ENCODE measurements at regions not wholly inside any gene's neighbourhood (a gene's known extent, or its start where the extent isn't known, plus 50 kb on each side); places are given as distances from the start of the nearest gene placed in this dataset.

DNA sequence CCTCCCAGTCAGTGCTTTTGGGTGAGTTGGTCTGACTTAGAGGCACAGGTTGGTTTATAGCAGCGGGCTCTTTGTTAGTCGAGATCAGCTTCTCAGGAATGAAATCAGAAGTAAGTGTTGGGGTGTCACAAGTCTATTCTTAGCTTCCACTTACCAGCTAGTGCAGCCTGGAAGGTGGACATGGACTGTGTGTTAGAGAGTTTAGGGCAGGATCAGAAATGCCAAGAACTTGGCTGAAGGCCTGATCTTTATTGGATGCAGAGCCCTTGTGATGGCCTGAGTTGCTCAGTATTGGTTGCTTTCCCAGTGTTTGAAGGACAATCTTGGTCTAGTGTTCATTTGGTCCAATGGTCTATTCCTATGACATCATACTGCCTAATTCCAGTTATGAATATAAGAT lies 377.0 kb upstream of the USP24 start:
- DNase-seq (ENCODE audit: low read depth in 2 of 2) = no peak

DNA sequence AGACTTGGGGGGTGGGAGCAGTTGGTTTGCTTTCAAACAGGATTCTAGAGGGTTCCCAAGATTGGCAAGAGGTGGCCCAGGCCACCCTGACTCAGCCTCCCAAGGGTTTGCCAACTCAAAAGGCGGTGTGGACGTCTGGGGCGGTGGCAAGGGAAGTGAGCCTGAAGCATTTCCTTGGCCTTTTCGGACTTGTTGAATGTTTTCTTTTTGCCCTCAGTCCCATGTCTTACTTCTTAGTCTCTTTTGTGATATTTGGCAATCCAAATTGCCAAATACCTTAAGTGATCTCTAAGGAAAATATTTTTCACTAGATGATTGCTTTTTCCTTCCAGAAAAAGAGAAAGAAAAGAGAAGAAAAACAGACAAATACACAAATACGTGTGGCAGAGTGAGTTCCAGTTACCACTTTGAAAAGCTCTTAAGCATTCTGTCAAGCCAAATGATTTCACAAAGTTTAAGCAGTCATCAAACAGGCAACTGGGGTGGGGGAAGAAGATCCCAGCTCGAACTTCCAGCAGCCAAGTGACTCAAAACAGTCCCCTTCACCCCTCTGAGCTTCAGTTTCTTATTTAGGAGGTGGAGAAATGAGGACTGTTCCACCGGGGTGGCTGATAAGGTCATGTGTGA lies 374.6 kb upstream of the USP24 start:
- no peak for DNase-seq (ENCODE audit: low read depth in 2 of 2)

- DNase-seq (ENCODE audit: low read depth in 2 of 2) = no peak
These were observed 373.1 kb upstream of the USP24 start for GRCh38 chr1:55588309-55588708.

DNA sequence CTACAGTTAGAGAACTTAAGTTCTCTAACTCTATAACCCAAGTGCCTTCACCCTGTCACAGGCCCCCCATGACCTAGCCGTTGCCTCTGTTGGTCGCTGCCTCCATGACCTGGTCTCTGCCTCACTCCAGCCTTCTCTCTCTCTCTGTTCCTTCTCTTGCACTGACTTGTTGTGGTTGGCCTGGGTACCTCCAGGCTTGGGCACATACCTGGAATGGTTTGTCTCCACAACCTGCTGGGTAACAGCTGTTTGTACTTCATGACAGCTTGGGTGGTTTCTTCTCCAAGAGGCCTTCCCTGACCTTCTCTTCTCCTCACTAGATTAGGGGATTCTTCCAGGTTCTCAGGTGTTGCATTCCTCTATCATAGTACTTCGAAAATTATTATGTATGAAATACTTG lies 371.6 kb upstream of the USP24 start:
- DNase-seq (ENCODE audit: low read depth in 2 of 2) = no peak

DNA sequence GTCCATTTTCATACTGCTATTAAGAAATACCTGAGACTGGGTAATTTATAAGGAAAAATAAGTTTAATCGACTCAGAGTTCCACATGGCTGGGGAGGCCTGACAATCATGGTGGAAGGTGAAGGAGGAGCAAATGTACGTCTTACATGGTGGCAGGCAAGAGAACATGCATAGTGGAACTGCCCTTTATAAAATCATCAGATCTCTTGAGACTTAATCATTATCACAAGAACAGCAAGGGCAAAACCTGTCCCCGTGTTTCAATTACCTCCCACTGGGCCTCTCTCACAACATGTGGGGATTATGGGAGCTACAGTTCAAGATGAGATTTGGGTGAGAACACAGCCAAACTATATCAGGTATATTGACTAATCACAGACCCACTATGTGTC lies 370.2 kb upstream of the USP24 start:
- DNase-seq (ENCODE audit: low read depth in 2 of 2) = no peak

GRCh38 chr1:55584526-55585401 lies 369.6 kb upstream of the USP24 start:
- no peak for DNase-seq (ENCODE audit: low read depth in 2 of 2)

DNA sequence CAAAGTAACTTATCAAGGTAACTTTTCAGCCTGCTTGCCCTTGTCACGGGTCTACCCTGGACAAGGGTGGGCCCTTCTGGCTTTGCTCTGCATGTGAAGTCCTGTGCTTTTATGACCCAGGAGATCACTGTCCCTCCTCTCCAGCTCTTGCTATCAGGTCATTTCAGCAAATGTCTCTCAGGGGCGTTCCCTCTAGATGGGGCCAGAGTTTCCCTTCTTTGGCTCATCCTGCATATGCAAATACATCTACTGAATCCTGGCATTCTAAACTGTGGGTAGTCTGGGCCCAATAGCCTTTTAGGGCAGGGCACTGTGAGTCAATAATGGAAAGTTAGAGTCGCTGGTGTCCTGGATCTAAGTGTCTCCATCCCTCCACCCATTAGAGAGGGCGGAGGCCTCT lies 366.9 kb upstream of the USP24 start:
- no peak for DNase-seq (ENCODE audit: low read depth in 2 of 2)

GRCh38 chr1:55580845-55581332 lies 365.7 kb upstream of the USP24 start:
- DNase-seq (ENCODE audit: low read depth in 2 of 2) = no peak

- no peak for DNase-seq (ENCODE audit: low read depth in 2 of 2)
These were observed 364.3 kb upstream of the USP24 start for GRCh38 chr1:55579332-55580001.

- no peak for DNase-seq (ENCODE audit: low read depth in 2 of 2)
These were observed 363.5 kb upstream of the USP24 start for GRCh38 chr1:55578646-55579045.

DNA sequence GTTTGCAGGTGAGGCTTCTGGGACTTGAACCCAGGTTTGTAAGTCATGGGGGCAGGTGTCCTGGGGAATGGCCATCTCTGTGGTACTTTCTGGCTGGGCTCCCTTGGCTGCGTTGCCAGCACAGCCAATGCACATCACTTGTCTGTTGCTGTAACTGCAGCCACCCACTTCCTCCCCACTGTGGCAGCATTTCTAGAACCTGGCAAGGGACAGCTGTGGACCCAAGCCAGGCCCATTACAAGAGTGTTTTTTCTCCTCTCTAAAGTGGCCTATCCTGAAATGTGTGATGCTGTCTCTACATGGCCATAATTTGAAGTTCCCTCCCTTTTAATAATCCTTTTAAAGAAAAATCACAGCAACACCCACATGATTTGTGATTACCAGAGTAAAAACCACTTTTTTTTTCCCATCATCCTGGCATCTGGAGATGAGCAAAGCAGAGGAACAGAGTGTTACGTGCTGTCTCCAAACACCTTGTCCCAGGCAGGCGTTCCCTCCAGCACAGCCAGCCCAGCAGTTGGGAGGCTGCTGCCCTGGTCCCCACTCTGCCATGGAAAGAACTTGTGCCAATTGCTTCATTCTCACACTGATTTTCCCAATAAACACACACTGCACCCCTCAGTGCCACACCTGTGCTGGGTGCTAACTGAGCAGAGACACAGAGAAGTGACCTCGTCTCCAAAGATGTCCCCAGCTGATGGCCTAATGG lies 360.6 kb upstream of the USP24 start:
- DNase-seq (ENCODE audit: low read depth in 2 of 2) = no peak

DNA sequence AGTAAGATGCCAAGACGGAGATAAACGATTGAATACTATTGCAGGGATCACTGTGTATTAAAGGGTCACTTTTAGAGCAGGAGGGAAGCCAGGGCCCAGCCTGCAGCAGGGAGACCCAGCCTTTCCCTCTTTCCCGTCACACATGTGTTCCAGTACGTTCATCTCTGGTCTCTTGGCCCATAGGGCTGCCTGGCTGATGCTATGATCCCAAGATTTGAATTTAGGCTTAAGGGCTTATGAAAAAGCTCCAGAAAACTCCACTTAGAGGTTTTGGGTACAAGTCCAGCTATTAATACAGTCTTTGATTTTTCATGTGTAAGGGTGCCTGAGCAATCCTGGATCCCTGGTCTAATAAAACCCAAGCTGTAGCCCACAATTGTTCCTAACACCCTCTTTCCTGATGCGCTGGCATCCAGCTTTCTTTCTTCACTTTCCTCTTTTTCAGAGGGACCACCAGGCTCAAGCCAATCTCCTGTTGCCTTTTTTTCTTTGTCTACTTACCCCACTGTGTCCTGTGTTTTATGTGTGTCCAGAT lies 359.6 kb upstream of the USP24 start:
- no peak for DNase-seq (ENCODE audit: low read depth in 2 of 2)

DNA sequence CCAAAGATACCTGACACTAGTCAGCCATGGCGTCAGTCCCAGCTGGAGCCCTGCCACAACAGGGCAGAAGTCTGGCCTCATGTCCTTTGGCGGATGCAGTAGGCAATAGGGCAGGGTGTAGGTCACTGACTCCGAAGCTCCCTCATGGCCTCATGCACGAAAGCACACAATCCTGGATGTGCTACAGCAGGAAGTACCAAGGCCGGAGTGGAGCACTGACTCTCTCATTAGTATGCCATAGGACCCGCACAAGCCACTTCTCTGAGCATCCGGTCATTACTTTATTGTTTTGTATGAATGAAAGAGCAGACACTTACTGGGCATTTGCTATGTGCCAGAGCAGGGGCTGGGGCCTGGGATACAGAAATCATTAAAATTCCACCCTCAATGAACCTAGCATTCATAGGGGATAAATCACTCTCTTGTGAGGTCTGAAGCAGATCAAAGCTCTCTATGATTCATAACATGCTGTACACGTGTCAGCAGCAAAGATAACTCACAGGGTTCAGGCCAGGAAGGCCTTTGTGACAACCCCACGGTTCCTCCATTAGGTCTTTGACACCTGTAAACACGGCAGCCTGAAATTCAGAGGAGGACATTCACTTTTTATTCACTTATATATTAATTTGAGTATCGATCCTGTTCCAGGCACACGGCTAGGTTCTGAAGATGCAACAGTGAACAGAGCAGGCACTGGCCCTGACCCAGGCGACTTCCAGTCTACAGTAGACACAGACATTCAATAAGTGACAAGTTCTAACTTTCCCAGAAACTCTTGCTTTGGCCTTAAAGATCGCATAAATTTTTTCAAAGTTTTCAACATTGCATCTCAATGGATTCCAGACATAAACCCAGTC lies 357.9 kb upstream of the USP24 start:
- DNase-seq (ENCODE audit: low read depth in 2 of 2) = no peak

DNA sequence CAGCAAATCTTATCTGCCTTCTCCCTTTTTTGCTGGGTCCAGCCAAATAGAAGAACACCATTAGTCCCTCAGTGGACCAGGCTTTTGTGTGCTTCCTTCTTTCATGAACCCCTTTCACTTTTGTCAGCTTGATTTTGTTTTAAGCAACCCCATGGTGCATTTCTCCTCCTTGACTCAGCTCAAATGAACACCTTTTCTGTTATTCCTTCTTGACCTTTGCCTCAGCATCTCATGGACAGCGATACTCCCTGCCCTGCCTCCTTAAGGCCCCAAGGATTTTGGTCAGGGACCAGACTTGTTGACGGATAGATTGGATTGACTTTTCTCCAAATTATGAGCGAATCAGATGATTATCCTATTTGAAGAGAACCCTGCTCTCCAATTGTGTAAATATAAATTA lies 356.6 kb upstream of the USP24 start:
- no peak for DNase-seq (ENCODE audit: low read depth in 2 of 2)

DNA sequence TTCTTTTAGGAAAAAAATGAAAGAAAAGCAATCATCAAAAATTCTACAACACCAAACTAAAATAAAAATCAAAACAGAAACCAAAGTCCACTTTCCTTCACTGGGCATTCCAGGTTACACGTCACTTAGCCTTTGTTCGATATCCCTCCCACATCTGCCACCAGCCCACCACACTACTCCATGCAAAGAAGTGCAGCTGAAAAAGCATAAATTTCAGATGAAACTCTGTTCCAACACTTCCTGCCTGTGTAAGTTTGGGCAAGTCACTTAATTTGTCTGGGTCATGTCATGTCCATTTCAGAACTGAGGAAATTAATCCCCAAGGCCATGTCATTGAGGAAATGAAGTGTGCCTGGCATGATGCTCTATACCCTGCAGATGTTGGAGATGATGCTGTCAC lies 354.3 kb upstream of the USP24 start:
- DNase-seq (ENCODE audit: low read depth in 2 of 2) = no peak

DNA sequence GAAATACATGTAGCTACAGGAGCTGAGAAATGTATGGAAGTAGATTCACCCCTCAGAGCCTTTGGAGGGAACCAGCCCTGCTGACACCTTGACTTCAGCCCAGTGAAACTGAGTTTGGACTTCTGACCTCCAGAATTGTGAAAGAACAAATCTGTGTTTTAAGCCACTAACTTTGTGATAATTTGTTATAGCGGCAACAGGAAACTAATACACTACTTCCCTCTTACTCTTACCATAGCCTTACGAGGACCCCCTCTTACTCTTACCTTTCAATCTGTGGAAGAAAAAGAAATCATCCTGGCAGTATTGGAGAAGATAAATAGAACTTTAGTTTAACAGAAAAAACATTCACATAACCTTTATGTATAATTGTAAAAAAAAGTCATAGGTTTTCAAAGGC lies 353.6 kb upstream of the USP24 start:
- DNase-seq (ENCODE audit: low read depth in 2 of 2) = no peak

DNA sequence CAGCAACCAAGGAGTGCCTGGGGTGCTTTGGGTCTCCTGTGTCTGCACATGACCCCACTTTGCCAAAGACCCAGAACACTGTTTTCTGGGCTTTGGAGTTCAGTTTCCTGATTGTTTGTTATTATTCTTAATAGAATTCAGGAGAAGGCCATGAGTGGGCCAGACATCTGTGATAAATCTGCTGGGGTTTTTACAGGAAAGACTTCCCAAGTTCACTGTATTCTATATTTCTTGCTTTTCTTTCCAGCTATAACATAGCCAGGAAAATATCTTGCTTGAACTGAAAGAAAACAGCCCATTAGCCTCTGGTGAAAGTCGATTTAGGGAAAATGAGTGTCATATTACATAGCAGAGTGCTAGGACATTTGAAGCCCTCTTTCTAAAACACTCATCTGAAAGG lies 345.1 kb upstream of the USP24 start:
- DNase-seq (ENCODE audit: low read depth in 2 of 2) = no peak

- DNase-seq (ENCODE audit: low read depth in 2 of 2) = no peak
These were observed 344.7 kb upstream of the USP24 start for GRCh38 chr1:55559842-55560241.

DNA sequence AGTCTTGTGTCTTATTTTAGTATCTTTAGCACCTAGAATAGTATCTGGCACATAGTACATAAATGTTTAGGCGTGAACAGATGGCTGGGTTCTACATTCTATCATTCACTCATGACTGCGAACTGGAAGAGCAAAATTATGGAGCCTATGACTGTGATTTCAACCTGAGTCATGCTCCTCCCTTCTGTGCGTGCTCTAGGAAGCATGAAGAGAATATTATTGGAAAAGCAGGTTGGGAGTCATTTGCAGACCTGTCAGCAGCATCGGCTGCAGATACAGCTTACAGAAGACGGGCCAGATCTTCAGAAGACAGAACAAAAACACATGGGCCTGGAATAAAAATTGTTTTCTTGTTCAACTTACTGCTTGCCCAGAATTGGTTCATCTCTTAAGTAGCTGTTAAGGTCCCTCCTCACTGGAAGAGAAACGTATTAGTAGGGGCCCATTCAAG lies 344.0 kb upstream of the USP24 start:
- no peak for DNase-seq (ENCODE audit: low read depth in 2 of 2)

GRCh38 chr1:55558515-55558914 lies 343.4 kb upstream of the USP24 start:
- DNase-seq (ENCODE audit: low read depth in 2 of 2) = no peak
